Loucy (cell line): ENCODE measurements at regions not wholly inside any gene's neighbourhood (a gene's known extent, or its start where the extent isn't known, plus 50 kb on each side); places are given as distances from the start of the nearest gene placed in this dataset.

Source experiments
- CTCF ChIP-seq: fragments of 200-600 bp; sonication (generic); conservative IDR thresholded peaks from 2 replicates; pipeline ENCODE4 v1.5.1; 2014; ENCODE audit warnings: mild to moderate bottlenecking, antibody characterized with exemption, low read length
- EZH2phosphoT487 ChIP-seq: fragments of 200-600 bp; IDR thresholded peaks from 2 replicates; pipeline ENCODE4 v1.6.1; 2018; ENCODE audit warnings: antibody characterized with exemption, mild to moderate bottlenecking, moderate library complexity, borderline replicate concordance

GRCh38 chrX:88325634-88326033 is 421.4 kb upstream of the CPXCR1 start:
- TF ChIP-seq CTCF (no peak), EZH2phosphoT487 (no peak)
